ENCODE measurements at regions not wholly inside any gene's neighbourhood (a gene's known extent, or its start where the extent isn't known, plus 50 kb on each side); places are given as distances from the start of the nearest gene placed in this dataset.

DNA sequence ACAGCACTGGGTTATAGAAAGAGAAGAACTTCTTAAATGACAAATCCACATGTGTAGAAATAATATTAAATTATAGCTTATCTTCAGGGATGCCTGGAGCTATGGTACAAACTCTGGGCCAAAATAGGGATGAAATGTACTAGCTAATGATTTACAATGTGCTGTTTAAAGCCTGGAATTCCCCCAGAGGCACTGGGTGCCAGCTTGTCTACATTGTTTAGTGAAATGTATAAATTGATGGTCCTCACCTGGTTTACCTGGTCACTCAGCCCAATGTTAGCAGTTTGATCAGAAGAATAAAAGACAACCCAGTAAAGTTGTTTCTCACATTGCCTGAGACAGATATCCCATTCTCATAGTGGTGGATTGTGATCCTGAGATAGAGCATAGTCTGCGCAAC is 597.2 kb downstream of the DIAPH3 start:
- no peak for DNase-seq (ENCODE audit: extremely low spot score)
- TF ChIP-seq, protein P1, sequence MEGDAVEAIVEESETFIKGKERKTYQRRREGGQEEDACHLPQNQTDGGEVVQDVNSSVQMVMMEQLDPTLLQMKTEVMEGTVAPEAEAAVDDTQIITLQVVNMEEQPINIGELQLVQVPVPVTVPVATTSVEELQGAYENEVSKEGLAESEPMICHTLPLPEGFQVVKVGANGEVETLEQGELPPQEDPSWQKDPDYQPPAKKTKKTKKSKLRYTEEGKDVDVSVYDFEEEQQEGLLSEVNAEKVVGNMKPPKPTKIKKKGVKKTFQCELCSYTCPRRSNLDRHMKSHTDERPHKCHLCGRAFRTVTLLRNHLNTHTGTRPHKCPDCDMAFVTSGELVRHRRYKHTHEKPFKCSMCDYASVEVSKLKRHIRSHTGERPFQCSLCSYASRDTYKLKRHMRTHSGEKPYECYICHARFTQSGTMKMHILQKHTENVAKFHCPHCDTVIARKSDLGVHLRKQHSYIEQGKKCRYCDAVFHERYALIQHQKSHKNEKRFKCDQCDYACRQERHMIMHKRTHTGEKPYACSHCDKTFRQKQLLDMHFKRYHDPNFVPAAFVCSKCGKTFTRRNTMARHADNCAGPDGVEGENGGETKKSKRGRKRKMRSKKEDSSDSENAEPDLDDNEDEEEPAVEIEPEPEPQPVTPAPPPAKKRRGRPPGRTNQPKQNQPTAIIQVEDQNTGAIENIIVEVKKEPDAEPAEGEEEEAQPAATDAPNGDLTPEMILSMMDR (IDR thresholded peaks at IDR 0.05), result no peak
- no peak for TF ChIP-seq POLR2A (IDR thresholded peaks at IDR 0.05; ENCODE audit: low read depth)
- TF ChIP-seq POLR2AphosphoS5 (IDR thresholded peaks at IDR 0.05), result no peak
- TF ChIP-seq EP300 (IDR thresholded peaks at IDR 0.05), result no peak
- peaks cover 0 to 4% (median under 1%) of the 10 kb centered on the region in 4 donors for H3K9me3 ChIP-seq
- WGBS, result 94% methylated on average over 1 of the region's 1 CpG
- H3K27ac ChIP-seq (replicated peaks in 1 of 4), result no peak overlapping the region
- H3K4me3 ChIP-seq, result no peak overlapping the region
- no peaks in the 10 kb centered on the region for H3K27me3 ChIP-seq
- peaks cover 0 to 28% (median 20%) of the 10 kb centered on the region in 4 donors for H3K4me1 ChIP-seq
- intact Hi-C loops (cut with DNase I), result no loop called here
- no peaks in the 10 kb centered on the region for H3K36me3 ChIP-seq

DNA sequence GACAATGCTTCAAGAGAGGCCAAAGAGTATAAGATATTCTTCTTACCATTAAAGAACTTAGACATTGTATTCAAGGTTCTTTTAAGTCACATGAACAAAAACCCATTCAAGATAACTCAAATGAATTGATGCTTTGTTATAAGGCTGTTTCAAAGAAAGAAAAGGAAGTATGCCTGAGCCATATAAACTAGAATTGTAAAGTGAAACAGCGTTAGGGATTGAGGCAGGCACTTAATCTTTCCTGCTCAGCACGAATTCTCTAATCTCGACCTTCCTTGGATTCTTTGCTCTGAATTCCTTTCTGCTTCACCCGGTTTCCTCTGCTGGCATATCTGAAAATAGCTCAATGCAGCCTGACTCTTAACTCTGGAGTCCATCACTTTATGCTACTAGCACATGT is 595.4 kb downstream of the DIAPH3 start:
- Histone ChIP-seq H3K4me1 (peaks cover 0 to 29% (median 20%) of the 10 kb centered on the region in 4 donors), H3K36me3 (no peaks in the 10 kb centered on the region), H3K27me3 (no peaks in the 10 kb centered on the region), H3K9me3 (peaks cover 0 to 7% (median 2%) of the 10 kb centered on the region in 4 donors), H3K27ac (replicated peaks in 1 of 4) (no peak overlapping the region), H3K4me3 (no peak overlapping the region)
- TF ChIP-seq, protein P1 (IDR thresholded peaks at IDR 0.05), result no peak
- TF ChIP-seq POLR2AphosphoS5 (IDR thresholded peaks at IDR 0.05) (no peak), POLR2A (IDR thresholded peaks at IDR 0.05; ENCODE audit: low read depth) (no peak)
- WGBS, result 73% methylated on average over 4 of the region's 4 CpGs
- no peak for DNase-seq (ENCODE audit: extremely low spot score)
- intact Hi-C loops (cut with DNase I), result no loop called here

DNA sequence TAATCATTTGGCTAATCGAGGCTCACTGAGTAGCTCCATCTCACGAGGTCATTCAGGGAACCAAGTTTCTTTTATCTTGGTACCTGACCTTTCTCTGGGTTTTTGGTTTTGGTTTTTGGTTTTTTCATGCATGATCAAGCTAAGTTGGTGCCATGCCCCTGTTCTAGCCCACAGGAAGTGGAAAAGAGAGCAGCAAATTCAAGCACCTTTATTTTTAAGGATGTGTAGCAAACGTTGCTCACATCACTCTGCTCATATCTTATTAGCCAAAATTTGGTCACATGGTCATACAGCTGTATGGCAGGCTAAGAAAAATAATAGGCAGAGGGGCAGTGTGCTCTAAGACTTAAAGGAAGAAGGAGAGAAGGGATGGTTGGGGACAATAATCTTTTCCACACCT is 593.5 kb downstream of the DIAPH3 start:
- H3K27me3 ChIP-seq, result no peaks in the 10 kb centered on the region
- H3K27ac ChIP-seq (replicated peaks in 1 of 4), result no peak overlapping the region
- H3K4me1 ChIP-seq, result peaks cover 0 to 29% (median 19%) of the 10 kb centered on the region in 4 donors
- no peak for DNase-seq (ENCODE audit: extremely low spot score)
- no peak overlapping the region for H3K4me3 ChIP-seq
- TF ChIP-seq, protein P1 (IDR thresholded peaks at IDR 0.05), result no peak
- no peak for TF ChIP-seq EP300 (IDR thresholded peaks at IDR 0.05)
- no peak for TF ChIP-seq POLR2A (IDR thresholded peaks at IDR 0.05; ENCODE audit: low read depth)
- TF ChIP-seq POLR2AphosphoS5 (IDR thresholded peaks at IDR 0.05), result no peak
- H3K36me3 ChIP-seq, result no peaks in the 10 kb centered on the region
- intact Hi-C loops (cut with DNase I), result no loop called here
- peaks cover 0 to 12% (median 3%) of the 10 kb centered on the region in 4 donors for H3K9me3 ChIP-seq
- 76% methylated on average over 3 of the region's 3 CpGs for WGBS

DNA sequence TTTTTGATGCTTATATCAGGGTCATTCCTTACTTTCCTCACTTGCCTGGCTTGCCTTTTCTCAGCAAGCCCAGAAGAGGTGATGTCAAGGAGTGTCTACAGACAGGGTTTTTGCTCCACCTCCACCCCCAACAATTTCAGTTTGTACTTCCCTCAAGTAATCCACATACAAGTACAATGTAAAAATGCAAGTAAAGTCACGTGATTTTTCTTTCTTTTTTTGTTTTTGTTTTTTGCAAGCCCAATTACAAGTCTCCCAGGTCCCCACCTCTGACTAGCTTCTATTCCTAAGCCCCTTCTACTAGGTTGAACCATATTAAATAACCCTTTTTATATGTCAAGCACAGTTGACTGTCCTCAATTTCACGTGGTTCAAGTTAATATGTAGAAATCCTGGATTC is 579.6 kb downstream of the DIAPH3 start:
- 78% methylated on average over 2 of the region's 2 CpGs for WGBS
- TF ChIP-seq POLR2AphosphoS5 (IDR thresholded peaks at IDR 0.05) (no peak), POLR2A (IDR thresholded peaks at IDR 0.05; ENCODE audit: low read depth) (no peak)
- TF ChIP-seq, protein P1 (IDR thresholded peaks at IDR 0.05), result no peak
- Histone ChIP-seq H3K36me3 (no peaks in the 10 kb centered on the region), H3K27ac (replicated peaks in 1 of 4) (no peak overlapping the region), H3K27me3 (no peaks in the 10 kb centered on the region), H3K4me3 (no peak overlapping the region), H3K4me1 (no peaks in the 10 kb centered on the region), H3K9me3 (no peaks in the 10 kb centered on the region)
- no peak for DNase-seq (ENCODE audit: extremely low spot score)
- intact Hi-C loops (cut with DNase I), result no loop called here
